HG03565 (cell line): ENCODE measurements at regions not wholly inside any gene's neighbourhood (a gene's known extent, or its start where the extent isn't known, plus 50 kb on each side); places are given as distances from the start of the nearest gene placed in this dataset.

Experiments used
- ATAC-seq: cut with Tn5 transposase; IDR thresholded peaks from one replicate; pipeline ENCODE4 v1.9.1; 2021; ENCODE audit warnings: mild to moderate bottlenecking, moderate library complexity; ENCODE audit not compliant: unreplicated experiment

GRCh38 chr2:152883951-152884487 is 165.6 kb downstream of the ARL6IP6 start:
- ATAC-seq = no peak

- ATAC-seq = no peak
Observed at GRCh38 chr2:152881527-152881926, 163.1 kb downstream of the ARL6IP6 start.

- no peak for ATAC-seq
Observed at GRCh38 chr2:152879275-152879674, 160.9 kb downstream of the ARL6IP6 start.

- no peak for ATAC-seq
Observed at GRCh38 chr2:152875701-152876695, 157.6 kb downstream of the ARL6IP6 start.

GRCh38 chr2:152874955-152875354 is 156.5 kb downstream of the ARL6IP6 start:
- no peak for ATAC-seq

GRCh38 chr2:152870239-152870638 is 151.8 kb downstream of the ARL6IP6 start:
- no peak for ATAC-seq

- ATAC-seq = no peak
Observed at GRCh38 chr2:152867397-152867796, 149.0 kb downstream of the ARL6IP6 start.

- no peak for ATAC-seq
Observed at GRCh38 chr2:152864601-152865149, 146.3 kb downstream of the ARL6IP6 start.

GRCh38 chr2:152863826-152864225 is 145.4 kb downstream of the ARL6IP6 start:
- no peak for ATAC-seq

- no peak for ATAC-seq
Observed at GRCh38 chr2:152861349-152861942, 143.0 kb downstream of the ARL6IP6 start.

GRCh38 chr2:152858594-152859265 is 140.3 kb downstream of the ARL6IP6 start:
- ATAC-seq = no peak

GRCh38 chr2:152846697-152847470 is 128.5 kb downstream of the ARL6IP6 start:
- no peak for ATAC-seq

- no peak for ATAC-seq
Observed at GRCh38 chr2:152835674-152836073, 117.3 kb downstream of the ARL6IP6 start.

- ATAC-seq = no peak
Observed at GRCh38 chr2:152827944-152828343, 109.5 kb downstream of the ARL6IP6 start.

- no peak for ATAC-seq
Observed at GRCh38 chr2:152826581-152827279, 108.3 kb downstream of the ARL6IP6 start.

GRCh38 chr2:152825834-152826233 is 107.4 kb downstream of the ARL6IP6 start:
- no peak for ATAC-seq

- no peak for ATAC-seq
Observed at GRCh38 chr2:152823905-152824304, 105.5 kb downstream of the ARL6IP6 start.

GRCh38 chr2:152822676-152823075 is 104.3 kb downstream of the ARL6IP6 start:
- no peak for ATAC-seq

- ATAC-seq = no peak
Observed at GRCh38 chr2:152820048-152820447, 101.6 kb downstream of the ARL6IP6 start.
